NCI-H187 treated with DMSO at 0.1 percent for 48 hours (cell line): ENCODE measurements at regions not wholly inside any gene's neighbourhood (a gene's known extent, or its start where the extent isn't known, plus 50 kb on each side); places are given as distances from the start of the nearest gene placed in this dataset.

Experiments used
- DNase-seq: peaks from one replicate; lab custom pipeline; 2025; lab: John Stamatoyannopoulos, UW

GRCh38 chr2:66691031-66691965 is 256.4 kb downstream of the MEIS1 start:
- DNase-seq = no peak

- DNase-seq = no peak
These were observed 257.7 kb downstream of the MEIS1 start for GRCh38 chr2:66692521-66693054.

DNA sequence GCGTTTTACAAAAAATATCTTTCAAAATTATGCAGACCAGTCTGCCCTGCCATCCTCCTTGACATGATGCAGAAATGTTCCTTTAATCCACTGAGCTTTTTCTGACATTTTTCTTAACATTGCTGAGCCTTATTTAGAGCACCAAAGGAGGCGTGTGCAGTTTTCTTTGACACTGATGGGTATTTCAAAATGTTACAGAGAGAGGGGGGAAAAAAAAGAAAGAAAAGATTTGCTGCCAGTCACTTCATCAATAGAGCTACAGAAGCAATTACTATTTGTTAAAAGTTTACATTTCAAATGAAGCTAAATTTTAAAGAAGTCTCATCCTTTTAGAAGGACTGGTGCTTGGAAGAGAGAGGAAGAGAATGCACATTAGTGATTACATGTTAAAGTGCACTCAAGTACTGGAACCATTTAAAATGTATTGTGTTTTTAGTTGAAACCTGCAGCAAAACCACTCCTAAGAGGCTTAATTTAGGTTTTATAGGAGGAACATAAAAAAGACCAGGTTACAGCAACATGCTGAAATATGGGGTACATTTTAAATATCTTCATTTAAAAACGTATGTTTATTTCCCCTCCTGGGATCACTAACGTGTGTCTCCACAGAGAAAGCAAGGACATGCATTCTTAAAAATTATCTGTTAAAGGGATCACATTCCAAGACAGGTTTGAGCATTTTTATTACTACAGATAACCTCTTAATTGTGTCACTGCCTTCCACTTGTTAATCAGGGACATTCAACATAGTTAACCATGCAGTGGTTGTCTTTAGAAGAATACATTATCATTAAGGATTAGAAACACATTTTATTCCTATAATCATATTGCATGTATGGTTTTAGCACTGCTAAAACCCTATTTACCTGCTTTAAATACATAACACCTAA is 258.4 kb downstream of the MEIS1 start:
- peak; percentile 26 for DNase-seq

GRCh38 chr2:66694087-66694860 is 259.3 kb downstream of the MEIS1 start:
- DNase-seq = no peak

- no peak for DNase-seq
These were observed 260.4 kb downstream of the MEIS1 start for GRCh38 chr2:66695226-66695735.

DNA sequence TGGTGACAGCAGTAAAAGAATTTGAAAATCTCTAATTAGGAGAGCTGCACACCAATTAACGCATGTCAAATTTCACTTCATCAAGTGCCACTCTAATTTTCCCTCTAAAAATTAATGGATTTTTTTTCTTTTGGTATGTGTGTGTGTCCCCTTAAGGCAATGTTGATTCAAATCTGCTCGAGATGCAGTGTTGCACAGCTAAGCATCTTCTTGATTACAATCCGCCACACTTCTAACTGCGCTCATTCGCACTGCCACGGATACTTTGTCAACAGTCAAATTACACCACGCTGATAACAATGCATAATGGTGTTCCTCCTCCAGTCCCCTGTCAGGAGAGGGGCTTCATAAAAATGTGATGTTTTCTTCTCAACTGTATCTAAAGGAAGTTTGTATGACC is 261.4 kb downstream of the MEIS1 start:
- DNase-seq = no peak

DNA sequence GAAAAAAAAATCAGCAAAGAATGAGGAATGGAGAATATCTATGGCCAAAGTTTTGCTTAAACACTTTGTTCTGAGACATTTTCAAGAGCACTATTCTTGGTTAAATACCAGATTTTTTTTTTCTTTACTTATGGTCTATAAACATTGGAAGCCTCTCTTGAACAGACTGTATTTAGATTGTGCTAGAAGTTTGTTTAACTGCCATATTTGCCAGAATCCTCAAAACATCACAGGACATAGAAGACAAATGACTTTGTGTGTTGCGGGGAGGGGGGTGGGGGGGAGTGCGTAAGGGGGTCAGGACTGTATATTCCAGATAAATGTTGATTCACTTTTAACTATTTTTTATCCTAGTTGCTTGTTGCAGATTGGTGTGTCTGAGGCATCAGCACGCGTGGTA is 262.0 kb downstream of the MEIS1 start:
- DNase-seq = no peak

DNA sequence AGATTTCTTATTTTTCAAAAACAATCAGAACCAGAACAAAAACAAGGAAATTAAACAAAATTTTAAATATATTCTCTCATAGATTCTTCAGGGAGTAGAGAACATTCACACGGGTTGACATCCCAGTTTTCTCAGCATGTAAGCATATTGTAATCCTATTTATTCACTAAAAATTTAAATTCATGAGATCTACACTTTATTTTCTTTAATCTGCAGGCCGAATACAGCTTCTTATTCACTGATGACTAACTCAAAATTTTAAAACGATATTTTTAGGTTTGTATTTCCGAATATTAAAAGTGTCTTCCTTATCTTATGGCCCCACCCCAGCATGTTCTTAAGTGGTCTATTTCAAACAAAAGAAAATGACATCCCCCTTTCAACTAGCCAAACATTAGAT is 262.4 kb downstream of the MEIS1 start:
- no peak for DNase-seq

GRCh38 chr2:66698091-66698490 is 263.2 kb downstream of the MEIS1 start:
- DNase-seq = no peak

DNA sequence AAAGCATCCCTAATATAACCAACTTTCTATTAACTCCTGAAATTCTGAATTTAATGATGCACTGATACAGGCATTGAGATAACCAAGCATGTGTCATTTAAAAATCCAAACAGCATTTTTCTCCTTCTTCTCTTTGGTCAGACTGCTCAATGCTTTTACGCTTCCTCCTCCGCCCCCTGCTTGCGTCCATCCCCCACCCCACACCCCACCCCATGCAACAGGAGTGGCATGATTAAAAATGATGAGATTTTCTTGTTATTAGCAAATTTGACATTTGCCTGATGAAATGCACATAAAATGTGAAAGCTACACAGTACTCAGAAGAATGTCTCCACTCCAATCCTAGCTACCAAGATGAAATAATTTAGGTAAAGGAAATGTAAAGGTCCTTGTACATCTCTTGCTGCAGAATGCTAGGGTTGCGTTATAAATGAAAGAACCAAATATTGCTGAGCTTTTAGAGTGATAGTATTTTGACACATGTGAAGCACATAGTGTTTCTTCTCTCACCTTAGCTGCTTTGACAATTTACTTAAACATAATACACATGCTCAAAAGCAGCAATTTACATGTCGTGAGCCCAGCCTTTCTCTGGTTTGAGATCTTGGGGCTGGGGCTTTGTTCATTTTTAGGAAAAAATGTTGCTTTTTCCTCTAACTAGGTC is 263.8 kb downstream of the MEIS1 start:
- no peak for DNase-seq

GRCh38 chr2:66699416-66699792 is 264.5 kb downstream of the MEIS1 start:
- no peak for DNase-seq

GRCh38 chr2:66699793-66700676 is 265.1 kb downstream of the MEIS1 start:
- DNase-seq = no peak

DNA sequence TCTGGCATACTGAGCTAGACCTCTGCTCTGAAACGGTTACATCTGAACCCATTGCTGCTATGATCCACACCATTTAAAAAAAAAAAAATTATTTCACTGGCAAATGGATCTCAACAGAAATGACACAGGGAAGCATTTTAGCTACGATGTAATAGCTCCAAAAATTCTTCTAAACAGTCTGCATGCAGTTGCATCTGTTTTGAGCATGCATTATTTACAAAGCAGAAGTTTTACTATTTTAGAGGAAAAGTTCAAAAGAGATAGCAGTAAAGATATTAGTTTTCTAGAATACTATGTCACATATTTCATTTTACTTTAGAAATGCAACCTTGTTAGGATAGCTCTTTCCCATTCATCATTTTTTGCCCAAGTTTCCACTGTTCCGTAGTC is 265.7 kb downstream of the MEIS1 start:
- no peak for DNase-seq

GRCh38 chr2:66701251-66701650 is 266.3 kb downstream of the MEIS1 start:
- DNase-seq = no peak

- no peak for DNase-seq
These were observed 266.7 kb downstream of the MEIS1 start for GRCh38 chr2:66701656-66702055.

- no peak for DNase-seq
These were observed 267.4 kb downstream of the MEIS1 start for GRCh38 chr2:66702301-66702700.

GRCh38 chr2:66704786-66705185 is 269.9 kb downstream of the MEIS1 start:
- no peak for DNase-seq

- DNase-seq = no peak
These were observed 279.7 kb downstream of the MEIS1 start for GRCh38 chr2:66714610-66715009.

GRCh38 chr2:66717218-66717905 is 282.4 kb downstream of the MEIS1 start:
- no peak for DNase-seq

DNA sequence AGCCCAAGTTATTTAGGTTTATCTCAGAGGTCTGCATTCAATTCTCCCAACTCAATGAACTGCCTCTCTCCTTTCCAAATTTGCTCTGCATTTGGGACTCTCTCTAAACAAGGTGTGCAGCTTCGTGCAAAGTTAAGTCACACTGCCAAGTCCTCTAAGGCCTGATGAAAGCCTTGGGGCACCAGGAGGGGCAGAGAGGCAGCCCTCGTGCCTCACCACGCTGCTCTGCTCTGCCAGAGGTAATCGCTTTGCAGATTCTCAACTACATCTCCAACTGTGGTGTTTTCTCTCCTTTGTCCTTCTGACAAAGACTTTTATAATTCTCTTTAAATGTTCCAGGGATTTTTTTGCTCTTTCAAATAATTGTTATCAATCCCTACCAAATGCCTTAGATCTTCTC is 283.0 kb downstream of the MEIS1 start:
- DNase-seq = no peak
